ENCODE measurements at regions not wholly inside any gene's neighbourhood (a gene's known extent, or its start where the extent isn't known, plus 50 kb on each side); places are given as distances from the start of the nearest gene placed in this dataset.

GRCh38 chr18:51891876-51892275 lies 448.1 kb upstream of the DCC start:
- no TSS peak for BruUV-seq (replicated peaks)
- DNase-seq (ENCODE audit: low spot score) = no peak
- intact Hi-C loops (cut with micrococcal nuclease; ENCODE audit: unreplicated experiment) = no loop called here
- H3K4me3 ChIP-seq (ENCODE audit: low read depth, low read length, poor library complexity, severe bottlenecking) = no peak overlapping the region
- no peaks in the 10 kb centered on the region for H3K36me3 ChIP-seq (ENCODE audit: insufficient read depth, low read length, poor library complexity, severe bottlenecking)
- H3K27ac ChIP-seq (ENCODE audit: low read depth, low read length, poor library complexity, severe bottlenecking) = no peak overlapping the region
- ChIA-PET CTCF (no interaction called here), POLR2A (ENCODE audit: low non-redundant PET) (no interaction called here)
- peaks cover 5% of the 10 kb centered on the region for H3K27me3 ChIP-seq (replicated peaks; ENCODE audit: insufficient read depth, low read depth, low read length, poor library complexity)
- TF ChIP-seq EZH2 (IDR thresholded peaks at IDR 0.05; ENCODE audit: borderline replicate concordance, low read depth, low read length, poor library complexity, severe bottlenecking) (no peak), CTCF (conservative IDR thresholded peaks at IDR 0.05; ENCODE audit: low read depth, low read length) (no peak)
- no peaks in the 10 kb centered on the region for H3K9me3 ChIP-seq (ENCODE audit: low read depth, low read length, poor library complexity, severe bottlenecking)
- H3K4me1 ChIP-seq (ENCODE audit: insufficient read depth, low read length, poor library complexity, severe bottlenecking) = no peaks in the 10 kb centered on the region

GRCh38 chr18:51897884-51898283 lies 442.1 kb upstream of the DCC start:
- ChIA-PET CTCF (no interaction called here), POLR2A (ENCODE audit: low non-redundant PET) (no interaction called here)
- intact Hi-C loops (cut with micrococcal nuclease; ENCODE audit: unreplicated experiment) = no loop called here
- H3K4me1 ChIP-seq (ENCODE audit: insufficient read depth, low read length, poor library complexity, severe bottlenecking) = no peaks in the 10 kb centered on the region
- no TSS peak for BruUV-seq (replicated peaks)
- H3K27ac ChIP-seq (ENCODE audit: low read depth, low read length, poor library complexity, severe bottlenecking) = no peak overlapping the region
- no peak for TF ChIP-seq EZH2 (IDR thresholded peaks at IDR 0.05; ENCODE audit: borderline replicate concordance, low read depth, low read length, poor library complexity, severe bottlenecking)
- no peak for TF ChIP-seq CTCF (conservative IDR thresholded peaks at IDR 0.05; ENCODE audit: low read depth, low read length)
- DNase-seq (ENCODE audit: low spot score) = no peak
- no peaks in the 10 kb centered on the region for H3K9me3 ChIP-seq (ENCODE audit: low read depth, low read length, poor library complexity, severe bottlenecking)
- H3K36me3 ChIP-seq (ENCODE audit: insufficient read depth, low read length, poor library complexity, severe bottlenecking) = no peaks in the 10 kb centered on the region
- no peak overlapping the region for H3K4me3 ChIP-seq (ENCODE audit: low read depth, low read length, poor library complexity, severe bottlenecking)
- H3K27me3 ChIP-seq (replicated peaks; ENCODE audit: insufficient read depth, low read depth, low read length, poor library complexity) = peaks cover 5% of the 10 kb centered on the region

GRCh38 chr18:51907687-51908597 lies 432.1 kb upstream of the DCC start:
- H3K27me3 ChIP-seq (replicated peaks; ENCODE audit: insufficient read depth, low read depth, low read length, poor library complexity) = no peaks in the 10 kb centered on the region

More at GRCh38 chr18:51907687-51908597, 432.1 kb upstream of the DCC start:
- DNase-seq (ENCODE audit: low spot score) = no peak
- no peaks in the 10 kb centered on the region for H3K4me1 ChIP-seq (ENCODE audit: insufficient read depth, low read length, poor library complexity, severe bottlenecking)
- intact Hi-C loops (cut with micrococcal nuclease; ENCODE audit: unreplicated experiment) = no loop called here
- CTCF ChIA-PET = no interaction called here
- no TSS peak for BruUV-seq (replicated peaks)
- H3K36me3 ChIP-seq (ENCODE audit: insufficient read depth, low read length, poor library complexity, severe bottlenecking) = no peaks in the 10 kb centered on the region
- H3K9me3 ChIP-seq (ENCODE audit: low read depth, low read length, poor library complexity, severe bottlenecking) = no peaks in the 10 kb centered on the region
- TF ChIP-seq EZH2 (IDR thresholded peaks at IDR 0.05; ENCODE audit: borderline replicate concordance, low read depth, low read length, poor library complexity, severe bottlenecking) (no peak), CTCF (conservative IDR thresholded peaks at IDR 0.05; ENCODE audit: low read depth, low read length) (no peak)
- POLR2A ChIA-PET (ENCODE audit: low non-redundant PET) = no interaction called here
- no peak overlapping the region for H3K27ac ChIP-seq (ENCODE audit: low read depth, low read length, poor library complexity, severe bottlenecking)
- H3K4me3 ChIP-seq (ENCODE audit: low read depth, low read length, poor library complexity, severe bottlenecking) = no peak overlapping the region

Data from A673 (cell line).